ENCODE measurements at regions not wholly inside any gene's neighbourhood (a gene's known extent, or its start where the extent isn't known, plus 50 kb on each side); places are given as distances from the start of the nearest gene placed in this dataset.

GRCh38 chr11:92475819-92476218 is 251.2 kb downstream of the FAT3 start:
- no peak for TF ChIP-seq CTCF (conservative IDR thresholded peaks at IDR 0.05; ENCODE audit: low read depth, low read length)
- TF ChIP-seq EZH2phosphoT487 (IDR thresholded peaks at IDR 0.05; ENCODE audit: borderline replicate concordance, low read length) = no peak
